ENCODE measurements at regions not wholly inside any gene's neighbourhood (a gene's known extent, or its start where the extent isn't known, plus 50 kb on each side); places are given as distances from the start of the nearest gene placed in this dataset.

DNA sequence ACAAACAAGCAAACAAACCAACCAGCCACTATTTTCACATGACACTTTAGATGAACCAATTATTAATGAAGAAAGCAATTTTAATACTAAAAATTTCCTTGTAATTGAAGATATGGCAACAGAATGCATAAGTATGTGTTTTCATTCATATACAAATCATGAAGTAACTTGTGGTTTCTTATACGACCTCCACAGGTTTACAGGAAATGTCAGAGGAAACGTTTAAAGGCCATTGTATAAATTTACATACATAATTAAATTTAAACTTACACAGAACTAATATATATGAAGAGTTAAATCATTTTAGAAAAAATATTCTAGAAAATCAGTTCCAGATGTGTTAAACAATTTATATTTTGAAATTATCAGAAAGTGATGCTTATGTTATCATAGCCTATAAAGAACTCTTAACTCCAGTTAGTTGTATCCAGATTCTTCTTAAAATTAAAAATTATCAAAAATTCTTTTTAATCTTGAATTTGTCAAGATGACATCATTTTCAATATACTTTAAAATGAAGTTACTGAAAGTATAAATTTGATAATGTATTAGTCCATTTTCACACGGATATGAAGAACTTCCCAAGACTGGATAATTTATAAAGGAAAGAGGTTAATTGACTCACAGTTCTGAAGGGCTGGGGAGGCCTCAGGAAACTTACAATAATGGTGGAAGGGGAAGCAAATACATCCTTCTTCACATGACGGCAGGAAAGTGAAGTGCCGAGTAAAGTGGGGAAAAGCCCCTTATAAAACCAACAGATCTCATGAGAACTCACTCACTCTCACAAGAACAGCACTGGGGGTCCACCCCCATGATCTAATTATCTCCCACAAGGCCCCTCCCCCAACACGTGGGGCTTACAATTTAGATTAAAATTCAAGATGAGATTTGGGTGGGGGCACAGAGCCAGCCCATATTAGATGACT is 192.0 kb downstream of the PIK3R1 start:
- no peak for DNase-seq (ENCODE audit: low read depth in 2 of 2)

DNA sequence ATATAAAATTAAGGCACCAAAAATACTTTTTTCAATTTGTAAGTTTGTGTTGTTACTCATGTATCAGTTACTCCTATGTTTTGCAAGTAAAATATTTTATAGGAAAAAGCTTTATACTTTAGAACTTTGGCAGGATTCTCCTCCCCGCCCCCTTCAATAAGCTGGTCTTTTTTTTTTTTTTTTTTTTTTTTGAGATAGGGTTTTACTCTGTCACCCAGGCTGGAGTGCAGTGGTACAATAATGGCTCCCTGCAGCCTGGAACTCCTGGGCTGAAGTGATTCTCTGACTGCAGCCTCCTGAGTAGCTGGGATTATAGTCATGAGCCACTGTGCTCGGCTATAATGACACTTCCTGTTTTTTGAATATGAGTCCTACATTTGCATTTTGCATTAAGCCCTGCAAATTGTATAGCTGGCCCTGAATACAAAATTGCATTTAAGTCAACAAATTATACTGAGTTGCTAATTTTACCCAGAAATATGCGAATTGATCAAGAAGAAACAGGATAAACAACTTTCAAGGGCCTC is 192.9 kb downstream of the PIK3R1 start:
- no peak for DNase-seq (ENCODE audit: low read depth in 2 of 2)

DNA sequence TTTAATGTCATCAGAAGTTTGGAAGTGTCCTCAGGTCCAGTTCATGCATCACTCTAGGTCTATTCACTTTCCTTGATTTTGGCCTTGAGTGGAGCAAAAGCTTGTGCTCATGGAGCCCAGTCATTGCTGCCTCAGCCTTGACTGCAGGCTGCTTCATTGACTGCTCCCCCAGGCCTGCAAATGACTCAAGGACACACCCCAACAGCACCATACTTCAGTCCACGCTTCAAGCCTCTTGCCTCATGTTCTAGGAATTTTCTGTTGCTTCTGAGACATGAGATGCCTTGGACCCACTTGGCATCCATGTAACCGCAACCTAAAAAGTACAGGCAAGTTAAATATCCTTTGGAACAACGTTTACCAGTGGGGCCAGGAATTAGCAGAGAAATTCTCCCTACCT is 193.7 kb downstream of the PIK3R1 start:
- DNase-seq (ENCODE audit: low read depth in 2 of 2) = no peak

DNA sequence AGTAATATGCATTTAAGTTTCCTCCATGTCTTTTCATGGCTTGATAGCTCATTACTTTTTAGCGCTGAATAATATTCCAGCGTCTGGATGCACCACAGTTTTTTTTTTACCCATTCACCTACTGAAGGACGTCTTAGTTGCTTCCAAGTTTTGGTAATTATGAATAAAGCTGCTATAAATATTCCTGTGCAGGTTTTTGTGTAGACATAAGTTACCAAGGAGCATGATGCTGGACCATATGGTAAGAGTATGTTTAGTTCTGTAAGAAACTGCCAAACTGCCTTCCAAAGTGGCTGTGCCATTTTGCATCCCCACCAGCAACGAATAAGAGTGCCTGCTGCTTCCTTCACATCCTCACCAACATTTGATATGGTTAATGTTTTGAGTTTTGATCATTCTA is 195.6 kb downstream of the PIK3R1 start:
- no peak for DNase-seq (ENCODE audit: low read depth in 2 of 2)

DNA sequence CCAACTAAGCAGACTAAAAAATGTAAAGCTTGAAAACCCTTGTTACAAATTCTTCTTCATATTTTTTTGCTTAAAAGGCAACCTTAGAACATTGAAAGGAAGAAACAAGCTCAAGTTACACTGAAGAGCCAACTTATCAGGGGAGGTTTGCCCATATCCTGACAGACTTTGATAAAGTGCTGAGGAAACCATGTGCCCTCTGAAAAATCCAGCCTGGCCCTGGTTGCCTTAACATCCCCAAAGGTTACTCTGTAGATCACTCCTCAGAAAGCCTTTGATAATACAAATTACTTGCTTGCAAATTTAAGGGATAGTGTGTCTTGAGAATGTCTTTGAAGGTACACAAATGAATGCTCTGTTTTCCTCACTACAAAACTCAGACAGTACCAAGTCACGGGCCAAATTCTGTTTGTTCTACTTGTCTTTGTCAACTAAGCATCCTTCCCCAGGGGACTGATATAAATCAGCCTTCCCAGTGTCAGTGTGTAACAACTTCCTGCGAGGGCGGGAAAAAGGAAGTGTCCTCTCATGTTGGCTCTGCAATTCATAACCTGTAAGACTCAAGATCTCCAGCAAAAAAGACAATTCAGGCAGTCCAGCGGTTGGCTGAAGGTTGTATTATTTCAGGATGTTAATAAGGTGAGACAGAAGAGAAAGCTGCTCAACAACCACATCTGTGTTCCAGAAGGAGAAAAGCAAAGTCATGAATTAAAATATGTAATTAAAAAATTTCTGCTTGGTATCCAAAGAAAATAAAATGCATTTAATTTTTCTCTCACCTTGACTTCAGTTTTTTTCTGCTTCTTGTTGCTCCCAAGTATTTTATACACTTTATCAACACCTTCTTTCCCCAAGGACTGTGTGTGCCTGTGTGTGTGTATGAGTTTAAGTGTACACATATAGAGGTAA is 199.9 kb downstream of the PIK3R1 start:
- no peak for DNase-seq (ENCODE audit: low read depth in 2 of 2)

DNA sequence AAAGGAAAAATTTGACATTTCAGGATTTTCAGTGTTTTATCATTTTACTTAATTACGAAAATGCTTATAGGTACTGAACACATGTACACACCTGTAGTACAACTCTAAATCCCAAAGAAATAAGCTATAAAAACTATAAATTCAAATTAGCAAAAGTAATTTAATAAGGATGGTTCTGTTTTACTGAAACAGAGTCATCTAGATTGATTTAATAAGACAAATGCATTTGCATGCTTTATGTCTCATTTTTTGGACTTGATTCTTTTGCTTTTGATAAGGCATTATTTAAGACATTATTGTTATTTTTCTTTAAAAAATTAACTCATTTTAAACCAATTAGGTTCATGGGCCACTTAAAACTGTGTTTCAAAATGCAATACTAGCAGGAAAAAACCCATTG is 201.2 kb downstream of the PIK3R1 start:
- DNase-seq (ENCODE audit: low read depth in 2 of 2) = no peak

DNA sequence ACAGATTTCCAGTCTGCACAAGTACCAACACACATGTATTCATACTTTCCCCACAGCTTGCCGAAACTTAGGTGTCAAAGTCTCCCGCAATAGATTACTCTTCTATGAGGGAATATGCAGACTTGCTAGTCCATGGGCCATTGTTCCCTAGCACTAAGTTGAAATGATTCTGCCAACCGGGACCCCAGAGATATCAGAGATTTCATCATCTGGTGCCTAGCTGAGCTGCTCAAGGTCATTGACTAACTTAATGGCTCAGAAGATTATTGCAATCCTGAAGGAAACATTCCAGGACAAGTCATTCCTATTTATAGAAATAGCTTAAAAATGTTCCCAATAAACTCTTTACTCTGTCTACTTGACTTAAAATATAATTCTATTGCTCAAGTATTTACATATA is 202.6 kb downstream of the PIK3R1 start:
- DNase-seq (ENCODE audit: low read depth in 2 of 2) = no peak

DNA sequence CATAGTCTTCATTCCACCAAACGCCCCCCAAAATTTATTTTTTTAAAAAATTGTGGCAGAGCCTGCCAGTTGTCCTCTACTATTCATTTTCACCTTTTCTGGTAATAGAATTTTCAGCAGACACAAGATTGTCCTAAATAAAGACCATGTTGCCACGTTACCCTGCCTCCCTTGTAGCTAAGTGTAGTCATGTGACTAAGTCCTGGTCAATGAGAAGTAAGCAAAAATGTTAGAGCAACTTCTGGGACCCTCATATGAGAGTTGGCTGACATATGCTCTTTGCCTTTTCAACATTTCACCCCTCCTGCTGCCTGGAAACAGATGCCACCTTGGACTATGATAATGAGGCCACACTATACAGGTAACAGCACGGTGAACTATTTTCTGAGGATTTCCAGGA is 203.1 kb downstream of the PIK3R1 start:
- no peak for DNase-seq (ENCODE audit: low read depth in 2 of 2)

DNA sequence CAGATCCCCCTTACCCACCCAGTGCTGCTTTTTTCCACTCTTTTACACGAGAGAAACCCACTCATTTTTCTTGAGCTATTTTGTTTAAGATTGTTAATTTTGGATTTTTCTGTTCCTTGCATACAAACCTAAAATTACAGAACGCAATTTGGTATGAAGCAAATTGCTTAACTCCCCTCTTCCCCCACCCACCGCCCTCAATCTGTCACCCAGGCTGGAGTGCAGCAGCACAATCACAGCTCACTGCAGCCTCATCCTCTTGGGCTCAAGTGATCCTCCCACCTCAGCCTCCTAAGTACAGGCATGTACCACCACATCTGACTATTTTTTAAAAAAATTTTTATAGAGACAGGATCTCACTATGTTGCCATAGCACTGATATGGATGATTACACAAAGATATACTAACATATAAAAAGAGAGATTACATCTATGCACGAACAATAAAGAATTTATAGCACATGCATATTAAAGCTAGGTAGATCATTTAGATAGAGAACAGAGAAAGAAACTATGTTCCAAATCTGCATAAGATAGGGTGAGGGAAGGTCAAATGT is 203.6 kb downstream of the PIK3R1 start:
- DNase-seq (ENCODE audit: low read depth in 2 of 2) = no peak

DNA sequence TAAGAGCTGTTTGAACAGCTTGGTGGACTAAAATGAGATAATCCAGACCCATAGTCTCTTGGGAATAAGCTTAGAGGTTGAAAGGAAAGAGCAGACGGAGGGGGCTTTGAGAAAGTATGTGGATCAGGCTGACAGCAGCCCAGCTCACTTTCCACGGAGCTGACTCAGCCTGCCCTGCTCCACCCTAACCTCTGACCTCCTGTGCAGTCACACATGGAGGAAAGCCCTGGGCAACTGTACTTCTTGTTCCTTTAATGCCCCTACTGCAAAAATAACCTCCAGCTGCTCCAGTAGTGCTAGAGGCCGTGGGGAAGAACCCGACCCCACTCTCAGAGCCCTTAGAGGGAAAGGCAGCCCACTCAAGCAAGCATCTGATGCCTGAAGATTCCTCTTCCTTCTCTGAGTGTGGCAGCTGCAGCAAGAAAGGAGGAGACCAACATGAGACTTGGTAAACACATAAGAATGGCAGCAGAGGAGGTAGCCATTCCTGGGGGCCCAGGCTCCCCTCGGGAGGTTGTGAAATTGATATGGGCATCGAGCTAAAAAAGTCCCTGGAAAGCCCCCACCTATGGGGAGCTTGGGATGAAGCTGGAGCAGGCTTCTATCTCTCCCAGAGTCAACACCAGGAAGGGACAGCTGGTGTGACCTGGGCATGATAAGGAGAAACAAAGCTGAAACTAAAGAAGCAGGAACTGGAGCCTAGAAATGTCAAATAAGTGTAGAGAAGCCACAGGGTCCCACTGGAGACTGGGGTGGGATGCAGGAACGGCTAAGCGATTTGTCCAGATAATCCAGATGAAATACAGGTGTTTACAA is 204.3 kb downstream of the PIK3R1 start:
- DNase-seq (ENCODE audit: low read depth in 2 of 2) = no peak

DNA sequence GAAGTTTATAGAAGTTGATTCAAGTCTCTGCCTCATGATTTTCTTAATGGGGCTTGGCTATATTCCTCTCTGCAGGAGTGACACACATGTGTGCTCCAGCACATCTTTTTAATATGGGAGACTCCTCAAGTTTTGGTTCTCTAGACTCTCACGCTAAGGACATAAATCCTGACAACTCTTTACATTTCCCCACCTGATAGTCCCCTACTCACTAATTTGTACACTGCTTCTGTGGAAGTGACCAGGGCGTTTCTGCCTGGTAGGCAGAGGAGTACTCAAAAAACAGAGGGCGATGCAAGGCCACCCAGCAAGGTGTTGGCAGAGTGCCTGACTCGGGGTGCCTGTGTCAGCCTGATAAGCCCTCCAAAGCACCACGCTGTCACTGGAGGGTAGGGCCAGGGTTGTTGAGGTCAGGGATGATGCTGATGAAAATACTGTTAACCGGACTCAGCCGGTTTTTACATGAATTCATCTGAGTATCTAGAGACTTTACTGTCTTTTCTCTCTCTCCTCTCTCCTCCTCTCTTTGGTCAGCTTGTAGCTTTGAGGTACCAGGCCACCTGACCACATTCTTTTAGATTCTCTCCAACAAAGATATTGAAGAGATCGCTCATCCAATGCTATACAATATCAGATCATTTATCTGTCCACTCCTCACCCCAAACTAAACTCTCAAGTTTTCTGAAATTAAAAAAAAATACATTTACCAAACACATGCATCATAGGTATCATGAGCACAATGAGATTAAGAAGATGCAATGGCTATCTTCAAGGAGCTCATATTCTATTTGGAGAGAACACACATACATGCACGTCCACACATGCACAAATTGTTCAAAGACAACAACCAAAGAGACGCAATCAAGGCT is 205.2 kb downstream of the PIK3R1 start:
- DNase-seq (ENCODE audit: low read depth in 2 of 2) = no peak

DNA sequence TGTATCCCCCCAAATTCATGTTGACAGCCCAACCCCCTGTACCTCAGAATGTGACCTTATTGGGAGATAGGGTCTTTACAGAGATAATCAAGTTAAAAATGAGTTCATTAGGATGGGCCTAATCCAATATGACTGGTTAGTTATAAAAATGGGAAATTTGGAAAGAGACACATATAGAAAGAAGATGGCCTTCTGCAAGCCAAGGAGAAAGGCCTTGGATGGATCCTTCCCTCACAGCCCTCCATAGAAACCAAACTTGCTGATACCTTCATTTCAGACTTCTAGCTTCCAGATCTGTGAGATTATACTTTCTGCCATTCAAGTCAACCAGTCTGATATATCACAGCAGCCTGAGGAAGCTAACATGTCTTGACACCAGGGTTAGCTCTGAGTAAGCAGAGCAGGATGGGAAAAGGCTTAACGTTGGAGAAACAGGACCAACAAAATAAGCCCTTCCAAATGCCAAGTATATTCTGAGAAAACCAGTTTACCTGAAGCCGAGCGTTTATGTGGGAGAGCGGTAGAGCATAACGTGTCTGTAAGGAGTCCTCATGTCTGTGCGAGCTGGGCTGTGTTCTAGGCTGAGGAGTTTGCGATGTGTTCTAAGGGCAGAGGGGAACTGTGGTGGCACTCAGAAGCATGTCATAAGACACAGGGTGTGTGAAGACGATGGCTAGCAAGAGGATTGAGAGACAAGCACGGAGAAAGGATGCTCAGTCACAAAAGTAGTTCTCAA is 206.1 kb downstream of the PIK3R1 start:
- no peak for DNase-seq (ENCODE audit: low read depth in 2 of 2)

DNA sequence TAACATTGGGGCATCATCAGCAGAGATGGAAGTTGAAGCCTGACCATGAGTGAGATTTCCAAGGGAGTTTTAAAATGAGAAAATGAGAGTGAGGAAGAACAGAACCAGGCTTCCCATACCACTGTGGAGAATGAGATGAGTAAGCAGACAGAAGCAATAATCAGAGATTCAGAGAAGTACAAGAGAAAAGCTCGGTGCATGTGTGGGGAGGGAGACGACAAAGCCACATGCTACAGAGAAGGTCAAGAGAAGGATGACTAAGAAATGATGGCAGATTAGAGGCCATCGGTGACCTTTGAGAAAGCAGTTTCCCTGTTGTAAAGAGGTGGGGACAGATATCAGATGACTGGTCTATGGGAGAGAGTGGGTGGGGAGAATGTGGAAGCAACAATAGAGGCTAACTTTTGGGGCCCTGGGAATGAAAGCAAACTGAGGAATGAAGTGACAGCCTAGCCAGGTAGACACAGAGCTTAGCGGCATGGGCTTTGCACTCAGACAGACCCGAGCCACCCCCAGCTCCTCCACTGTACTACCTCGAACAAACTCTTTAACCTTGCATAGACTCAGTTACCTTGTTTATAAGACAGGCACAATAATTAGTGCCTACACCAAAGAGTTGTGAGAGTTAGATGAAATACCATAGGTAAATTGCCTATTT is 207.7 kb downstream of the PIK3R1 start:
- no peak for DNase-seq (ENCODE audit: low read depth in 2 of 2)

DNA sequence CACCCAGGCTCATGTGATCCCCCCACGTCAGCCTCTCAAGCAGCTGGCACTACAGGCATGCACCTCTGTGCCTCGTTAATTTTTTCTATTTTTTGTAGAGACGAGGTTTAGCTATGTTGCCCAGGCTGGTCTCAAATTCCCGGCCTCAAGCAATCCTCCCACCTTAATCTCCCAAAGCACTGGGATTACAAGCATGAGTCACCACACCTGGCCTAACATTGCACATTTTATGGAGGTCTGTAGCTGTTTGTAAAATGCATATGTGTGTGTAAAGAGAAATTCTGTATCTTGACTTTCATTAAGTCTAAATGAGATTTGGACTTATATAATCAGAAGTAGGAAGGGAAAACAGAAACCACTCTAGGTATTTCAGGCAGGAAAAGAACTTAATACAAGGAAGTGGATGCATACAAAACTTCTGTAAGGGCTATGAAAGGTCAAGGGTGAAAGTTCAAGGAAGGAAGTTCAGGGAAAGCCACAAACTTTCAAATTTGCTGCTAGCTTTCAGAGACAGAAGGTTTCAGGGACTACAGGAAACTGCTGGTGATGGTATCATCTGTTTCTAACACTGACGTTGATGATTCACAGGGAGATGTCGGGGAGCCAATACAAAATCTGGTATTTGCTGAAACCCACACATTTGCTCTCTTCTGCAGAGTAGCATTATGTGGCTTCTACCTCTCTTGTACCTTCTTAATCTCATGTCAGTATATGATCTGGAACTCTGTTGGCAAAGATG is 209.4 kb downstream of the PIK3R1 start:
- DNase-seq (ENCODE audit: low read depth in 2 of 2) = no peak

DNA sequence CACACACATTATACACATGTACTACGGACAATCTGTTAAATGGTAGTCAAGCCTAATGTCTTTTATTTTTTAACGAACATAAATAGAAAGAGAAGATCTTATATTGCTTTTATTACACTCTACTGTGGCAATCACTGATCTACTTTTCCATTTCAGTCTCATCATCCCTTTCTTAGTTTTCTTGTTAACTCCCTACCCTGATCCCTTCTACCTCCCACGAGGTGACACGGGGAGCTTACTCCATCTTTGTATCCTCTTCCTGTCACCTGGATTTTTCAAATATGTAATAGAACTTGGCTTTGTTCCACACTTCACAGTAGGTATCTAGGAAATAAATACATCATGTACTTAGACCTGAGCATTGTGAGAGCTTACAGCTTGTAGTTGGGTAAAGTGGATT is 211.0 kb downstream of the PIK3R1 start:
- DNase-seq (ENCODE audit: low read depth in 2 of 2) = no peak

DNA sequence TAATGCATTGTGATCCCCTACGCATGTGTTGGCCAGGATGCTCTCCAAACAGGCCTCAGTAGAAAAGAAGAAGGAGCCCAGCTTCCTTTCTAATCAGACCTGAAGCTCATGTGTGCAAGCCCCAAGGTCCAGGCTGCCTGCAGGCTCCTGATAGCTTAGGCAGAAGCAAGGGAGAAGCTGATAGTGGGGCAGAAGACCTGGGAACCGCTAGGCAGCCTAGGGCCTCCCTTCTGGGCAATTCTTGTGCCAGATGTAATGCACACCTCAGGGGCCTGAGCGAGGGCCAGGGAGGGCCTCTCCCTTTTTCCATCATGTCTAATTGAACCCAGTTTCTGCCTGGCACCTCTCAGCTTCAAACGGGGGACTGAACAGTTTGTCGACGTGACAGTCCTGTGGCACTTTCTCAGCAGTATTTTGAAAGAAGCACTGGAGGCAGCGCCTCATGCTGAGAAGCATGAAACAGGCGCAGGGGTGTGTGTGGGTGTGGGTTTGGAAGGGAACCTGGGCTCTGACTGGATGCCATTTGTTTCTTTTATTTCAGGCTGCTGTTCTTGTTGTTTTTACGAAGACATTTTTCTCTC is 212.8 kb downstream of the PIK3R1 start:
- DNase-seq (ENCODE audit: low read depth in 2 of 2) = no peak

DNA sequence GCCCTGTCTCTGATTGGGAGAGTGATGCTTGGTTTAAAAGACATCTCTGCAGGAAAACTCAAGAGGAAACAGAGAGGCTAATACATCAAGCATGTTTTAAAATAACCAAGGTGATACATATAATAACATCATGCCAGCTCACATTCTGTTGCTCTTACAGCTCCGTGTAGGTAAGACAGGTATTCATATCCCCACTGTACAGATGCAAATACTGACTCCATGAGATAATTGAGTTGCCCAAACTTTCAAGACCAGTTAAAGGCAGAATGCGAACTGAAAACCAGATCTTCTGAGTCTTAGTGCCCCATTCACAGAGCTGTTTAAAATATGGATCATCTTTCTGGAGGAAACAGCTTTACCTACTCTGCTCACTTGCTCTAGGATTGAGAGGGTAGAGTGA is 214.0 kb downstream of the PIK3R1 start:
- DNase-seq (ENCODE audit: low read depth in 2 of 2) = no peak

DNA sequence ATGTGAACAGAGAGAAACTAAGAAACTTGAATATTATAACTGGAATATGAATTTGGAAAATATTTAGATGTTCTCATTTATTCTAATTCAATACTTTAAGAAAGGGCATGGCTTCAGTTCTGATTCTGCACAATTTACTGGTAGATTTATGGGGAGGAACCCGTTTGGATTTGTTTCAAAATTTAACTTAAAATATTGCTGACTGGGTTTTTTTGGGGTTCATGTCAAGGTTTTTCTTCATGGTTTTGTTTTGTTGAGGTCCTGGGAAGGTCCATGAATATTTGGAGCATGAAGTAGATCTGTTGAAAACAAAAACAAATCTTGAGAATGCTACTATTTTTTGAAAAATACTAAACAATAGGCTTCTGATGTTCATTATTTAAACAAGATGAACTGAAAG is 214.7 kb downstream of the PIK3R1 start:
- no peak for DNase-seq (ENCODE audit: low read depth in 2 of 2)

Measured in stimulated activated CD8-positive, alpha-beta memory T cell treated with anti-CD3 and anti-CD28 coated beads, Interleukin-15, amount 100 ng/mL, for 4 hours (primary cell).